GM23248 (cell line): ENCODE measurements at regions not wholly inside any gene's neighbourhood (a gene's known extent, or its start where the extent isn't known, plus 50 kb on each side); places are given as distances from the start of the nearest gene placed in this dataset.

Experiments
- DNase-seq: peaks from one replicate; pipeline ENCODE4 v3.0.0-alpha.2; 2015
- H2AFZ ChIP-seq: fragments of 200-600 bp; sonication (generic); 2 replicates; pipeline ENCODE4 v1.6.1; 2016; ENCODE audit warnings: antibody characterized with exemption
- H3F3A ChIP-seq: fragments of 200-600 bp; sonication (generic); 2 replicates; pipeline ENCODE4 v1.6.1; 2016; ENCODE audit warnings: mild to moderate bottlenecking, antibody characterized with exemption, mixed run types; ENCODE audit not compliant: insufficient read depth
- H3K27ac ChIP-seq: fragments of 200-600 bp; sonication (generic); 2 replicates; pipeline ENCODE4 v1.5.1; 2016; ENCODE audit warnings: mild to moderate bottlenecking
- H3K27me3 ChIP-seq: fragments of 200-600 bp; sonication (generic); replicated peaks from 2 replicates; pipeline ENCODE4 v1.6.1; 2016; ENCODE audit warnings: mild to moderate bottlenecking; ENCODE audit not compliant: insufficient read depth
- H3K36me3 ChIP-seq: fragments of 200-600 bp; sonication (generic); 2 replicates; pipeline ENCODE4 v1.6.1; 2016; ENCODE audit warnings: low read depth, mild to moderate bottlenecking
- H3K4me1 ChIP-seq: fragments of 200-600 bp; sonication (generic); 2 replicates; pipeline ENCODE4 v1.6.1; 2016; ENCODE audit warnings: mild to moderate bottlenecking; ENCODE audit not compliant: insufficient read depth
- H3K4me2 ChIP-seq: fragments of 200-600 bp; sonication (generic); one replicate; pipeline ENCODE4 v1.6.1; 2016; ENCODE audit warnings: mild to moderate bottlenecking; ENCODE audit not compliant: unreplicated experiment
- H3K4me3 ChIP-seq: fragments of 200-600 bp; sonication (generic); 2 replicates; pipeline ENCODE4 v1.5.1; 2016; ENCODE audit warnings: mild to moderate bottlenecking
- H3K79me2 ChIP-seq: fragments of 200-600 bp; sonication (generic); 2 replicates; pipeline ENCODE4 v1.6.1; 2016; ENCODE audit warnings: mild to moderate bottlenecking; ENCODE audit not compliant: insufficient read depth
- H3K9ac ChIP-seq: fragments of 200-600 bp; sonication (generic); 2 replicates; pipeline ENCODE4 v1.6.1; 2016; ENCODE audit warnings: mild to moderate bottlenecking
- H3K9me2 ChIP-seq: fragments of 200-600 bp; sonication (generic); 2 replicates; pipeline ENCODE4 v1.6.1; 2016; ENCODE audit warnings: mixed run types, mild to moderate bottlenecking, moderate library complexity; ENCODE audit not compliant: insufficient read depth
- H3K9me3 ChIP-seq: fragments of 200-600 bp; sonication (generic); one replicate; pipeline ENCODE4 v1.6.1; 2017; ENCODE audit warnings: low read depth
- H4K20me1 ChIP-seq: fragments of 200-600 bp; sonication (generic); 2 replicates; pipeline ENCODE4 v1.6.0; 2016; ENCODE audit not compliant: insufficient read depth
- EZH2 ChIP-seq: fragments of 200-600 bp; sonication (generic); IDR thresholded peaks from 2 replicates; pipeline ENCODE4 v1.6.1; 2018; ENCODE audit warnings: antibody characterized with exemption, mild to moderate bottlenecking; ENCODE audit not compliant: insufficient read depth, poor library complexity, severe bottlenecking
- EZH2phosphoT487 ChIP-seq: fragments of 200-600 bp; sonication (generic); IDR thresholded peaks from 2 replicates; pipeline ENCODE4 v1.6.1; 2018; ENCODE audit warnings: antibody characterized with exemption, moderate library complexity, mild to moderate bottlenecking, low read depth; ENCODE audit not compliant: insufficient read depth
- WGBS, 2 experiments: methylation state at CpG; one replicate each; pipeline ENCODE4 v1.1.6; 2015 to 2017; ENCODE audit warnings: low lambda C conversion rate in 2 of 2, low coverage in 1 of 2; ENCODE audit errors: missing lambda C conversion rate in 2 of 2; 5-methylcytosine and 5-hydroxymethylcytosine counted together
- in situ Hi-C: fragments of 300-500 bp; cut with MboI; formaldehyde crosslinking; loops from 2 replicates; pipeline ENCODE4 v1.15.0; 2020

DNA sequence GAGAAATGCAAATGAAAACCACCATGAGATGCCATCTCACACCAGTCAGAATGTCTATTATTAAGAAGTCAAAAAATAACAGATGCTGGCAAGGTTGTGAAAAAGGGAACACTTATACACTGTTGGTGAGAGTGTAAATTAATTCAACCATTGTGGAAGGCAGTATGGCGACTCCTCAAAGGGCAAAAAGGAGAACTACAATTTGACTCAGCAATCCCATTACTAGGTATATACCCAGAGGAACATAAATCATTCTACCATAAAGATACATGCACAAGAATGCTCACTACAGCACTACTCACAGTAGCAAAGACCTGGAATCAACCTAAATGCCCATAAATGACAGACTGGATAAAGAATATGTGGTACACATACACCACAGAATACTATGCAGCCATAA, 161.1 kb upstream of the PDGFD start:
- no peak for DNase-seq
- WGBS, 2 experiments, result 43 to 50% methylated on average over 1 of the region's 1 CpG
- Histone ChIP-seq H3K79me2 (no peaks in the 10 kb centered on the region), H3K4me1 (no peaks in the 10 kb centered on the region), H3K27ac (no peak overlapping the region), H3K27me3 (no peaks in the 10 kb centered on the region), H4K20me1 (no peaks in the 10 kb centered on the region), H3K36me3 (no peaks in the 10 kb centered on the region), H3K4me3 (no peak overlapping the region), H3F3A (no peaks in the 10 kb centered on the region), H2AFZ (no peak overlapping the region), H3K4me2 (no peak overlapping the region), H3K9me2 (no peaks in the 10 kb centered on the region), H3K9ac (no peak overlapping the region), H3K9me3 (no peaks in the 10 kb centered on the region)
- TF ChIP-seq EZH2 (no peak), EZH2phosphoT487 (no peak)
- in situ Hi-C loops, result loop anchor here (25.0 kb wide), 1 partner anchor 638 kb away; no protein-coding TSS in a partner anchor

GRCh38 chr11:104324276-104324675, 160.3 kb upstream of the PDGFD start:
- Histone ChIP-seq H3K9ac (no peak overlapping the region), H4K20me1 (no peaks in the 10 kb centered on the region), H3K4me2 (no peak overlapping the region), H3K4me3 (no peak overlapping the region), H3K36me3 (no peaks in the 10 kb centered on the region), H3K9me3 (no peaks in the 10 kb centered on the region), H2AFZ (no peak overlapping the region), H3K9me2 (no peaks in the 10 kb centered on the region), H3F3A (no peaks in the 10 kb centered on the region), H3K4me1 (no peaks in the 10 kb centered on the region), H3K27ac (no peak overlapping the region), H3K27me3 (no peaks in the 10 kb centered on the region), H3K79me2 (no peaks in the 10 kb centered on the region)
- in situ Hi-C loops, result no loop called here
- 29 to 48% methylated on average over 1 of the region's 1 CpG for WGBS, 2 experiments
- TF ChIP-seq EZH2phosphoT487, result no peak
- TF ChIP-seq EZH2, result no peak
- no peak for DNase-seq

DNA sequence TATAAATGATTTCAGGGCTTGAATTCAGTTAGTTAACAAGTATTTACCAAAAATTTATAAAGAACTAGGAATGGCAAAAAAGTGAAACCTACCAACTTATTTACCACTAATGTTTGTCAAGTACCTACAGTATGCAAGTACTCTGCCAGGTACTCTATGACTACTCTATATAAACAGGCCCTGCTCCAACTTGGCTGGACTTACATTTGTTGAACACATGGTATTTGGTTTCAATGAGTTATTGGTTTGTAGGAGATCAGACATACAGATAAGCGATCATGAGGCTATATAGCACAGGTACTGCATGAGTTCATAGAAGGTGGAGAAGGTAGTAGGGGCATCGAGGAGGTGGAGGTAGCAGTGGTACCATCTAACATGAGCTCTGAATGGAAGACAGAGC, 159.9 kb upstream of the PDGFD start:
- no peaks in the 10 kb centered on the region for H3K79me2 ChIP-seq
- no peaks in the 10 kb centered on the region for H3K4me1 ChIP-seq
- H3K27ac ChIP-seq, result no peak overlapping the region
- in situ Hi-C loops, result no loop called here
- no peaks in the 10 kb centered on the region for H3K9me3 ChIP-seq
- 36 to 37% methylated on average over 2 of the region's 2 CpGs for WGBS, 2 experiments
- no peaks in the 10 kb centered on the region for H3K27me3 ChIP-seq
- no peaks in the 10 kb centered on the region for H3F3A ChIP-seq
- H3K9ac ChIP-seq, result no peak overlapping the region
- H3K4me2 ChIP-seq, result no peak overlapping the region
- TF ChIP-seq EZH2, result no peak
- no peak for TF ChIP-seq EZH2phosphoT487
- no peak overlapping the region for H2AFZ ChIP-seq
- no peaks in the 10 kb centered on the region for H4K20me1 ChIP-seq
- H3K9me2 ChIP-seq, result no peaks in the 10 kb centered on the region
- no peaks in the 10 kb centered on the region for H3K36me3 ChIP-seq
- no peak overlapping the region for H3K4me3 ChIP-seq
- no peak for DNase-seq

- no peaks in the 10 kb centered on the region for H3F3A ChIP-seq
- no peak overlapping the region for H2AFZ ChIP-seq
- no peaks in the 10 kb centered on the region for H3K79me2 ChIP-seq
- no peak overlapping the region for H3K27ac ChIP-seq
- H3K9me2 ChIP-seq, result no peaks in the 10 kb centered on the region
- no peak overlapping the region for H3K9ac ChIP-seq
- H3K4me3 ChIP-seq, result no peak overlapping the region
- H3K4me1 ChIP-seq, result no peaks in the 10 kb centered on the region
- no peaks in the 10 kb centered on the region for H3K27me3 ChIP-seq
- H4K20me1 ChIP-seq, result no peaks in the 10 kb centered on the region
- TF ChIP-seq EZH2 (no peak), EZH2phosphoT487 (no peak)
- in situ Hi-C loops, result no loop called here
- H3K9me3 ChIP-seq, result no peaks in the 10 kb centered on the region
- no peak for DNase-seq
- H3K4me2 ChIP-seq, result no peak overlapping the region
- no peaks in the 10 kb centered on the region for H3K36me3 ChIP-seq
- WGBS, 2 experiments, result 29 to 36% methylated on average over 4 of the region's 4 CpGs
Measured at GRCh38 chr11:104322696-104323095, 158.7 kb upstream of the PDGFD start.

DNA sequence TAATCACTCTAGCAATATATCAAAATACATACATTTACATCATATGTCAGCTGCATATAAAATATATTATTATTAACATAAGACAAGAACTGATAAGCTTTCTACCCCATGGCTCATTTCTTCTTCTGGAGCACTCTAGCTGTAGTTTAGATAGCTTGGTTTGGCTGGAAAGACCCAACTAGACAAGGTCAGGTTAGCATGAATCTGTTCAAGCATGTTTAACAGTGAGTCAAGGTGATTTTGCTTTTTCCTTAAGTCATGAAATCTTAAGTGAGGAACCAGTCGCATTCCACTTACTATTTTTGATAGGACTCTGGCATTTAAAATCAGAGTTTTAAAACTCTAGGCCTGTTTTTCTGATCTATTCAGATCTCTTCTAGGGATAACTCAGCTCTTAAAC, 157.0 kb upstream of the PDGFD start:
- no peak for DNase-seq
- H3F3A ChIP-seq, result no peaks in the 10 kb centered on the region

More for the DNA sequence above, 157.0 kb upstream of the PDGFD start:
- WGBS, 2 experiments, result 54 to 55% methylated on average over 1 of the region's 1 CpG
- no peaks in the 10 kb centered on the region for H3K36me3 ChIP-seq
- H3K9ac ChIP-seq, result no peak overlapping the region
- H3K4me1 ChIP-seq, result no peaks in the 10 kb centered on the region
- no peak overlapping the region for H3K4me3 ChIP-seq
- no peak overlapping the region for H2AFZ ChIP-seq
- H3K9me3 ChIP-seq, result no peaks in the 10 kb centered on the region
- H3K9me2 ChIP-seq, result no peaks in the 10 kb centered on the region
- H3K27me3 ChIP-seq, result no peaks in the 10 kb centered on the region
- no peaks in the 10 kb centered on the region for H3K79me2 ChIP-seq
- H3K27ac ChIP-seq, result no peak overlapping the region
- in situ Hi-C loops, result no loop called here
- H3K4me2 ChIP-seq, result no peak overlapping the region
- no peaks in the 10 kb centered on the region for H4K20me1 ChIP-seq
- TF ChIP-seq EZH2phosphoT487 (no peak), EZH2 (no peak)
